ENCODE measurements at regions not wholly inside any gene's neighbourhood (a gene's known extent, or its start where the extent isn't known, plus 50 kb on each side); places are given as distances from the start of the nearest gene placed in this dataset.

GRCh38 chr9:11792870-11793269, 900.3 kb upstream of the TYRP1 start:
- no peaks in the 10 kb centered on the region for H3K9me3 ChIP-seq (replicated peaks; ENCODE audit: insufficient read depth, low read length)
- no peak overlapping the region for H3K27ac ChIP-seq (ENCODE audit: low read length)
- H3K4me1 ChIP-seq (ENCODE audit: low read length), result no peaks in the 10 kb centered on the region
- no peak overlapping the region for H3K4me3 ChIP-seq (ENCODE audit: low read length)
- no peaks in the 10 kb centered on the region for H3K9me2 ChIP-seq (replicated peaks; ENCODE audit: insufficient read depth, low read length)
- no peaks in the 10 kb centered on the region for H3K79me2 ChIP-seq (ENCODE audit: low read length)
- H3K27me3 ChIP-seq (replicated peaks; ENCODE audit: insufficient read depth, low read length), result no peaks in the 10 kb centered on the region
- no peak overlapping the region for H2AFZ ChIP-seq (ENCODE audit: low read length)
- no peak for DNase-seq
- H3K9ac ChIP-seq (ENCODE audit: low read length), result no peak overlapping the region
- H3K4me2 ChIP-seq (ENCODE audit: low read depth, low read length), result no peak overlapping the region
- H3F3A ChIP-seq (ENCODE audit: insufficient read depth, low read length), result no peaks in the 10 kb centered on the region
- TF ChIP-seq EZH2 (optimal IDR thresholded peaks at IDR 0.05; ENCODE audit: low read depth, low read length) (no peak), EZH2phosphoT487 (IDR thresholded peaks at IDR 0.05; ENCODE audit: low read length) (no peak), CTCF (IDR thresholded peaks at IDR 0.05; ENCODE audit: low read length) (no peak)
- H4K20me1 ChIP-seq (ENCODE audit: insufficient read depth, low read length), result no peaks in the 10 kb centered on the region
- no peaks in the 10 kb centered on the region for H3K36me3 ChIP-seq (replicated peaks; ENCODE audit: insufficient read depth, low read length)

- Histone ChIP-seq H3K4me3 (ENCODE audit: low read length) (no peak overlapping the region), H3F3A (ENCODE audit: insufficient read depth, low read length) (no peaks in the 10 kb centered on the region), H3K9ac (ENCODE audit: low read length) (no peak overlapping the region), H3K27me3 (replicated peaks; ENCODE audit: insufficient read depth, low read length) (no peaks in the 10 kb centered on the region), H3K79me2 (ENCODE audit: low read length) (no peaks in the 10 kb centered on the region), H2AFZ (ENCODE audit: low read length) (no peak overlapping the region), H3K27ac (ENCODE audit: low read length) (no peak overlapping the region), H3K4me1 (ENCODE audit: low read length) (no peaks in the 10 kb centered on the region), H4K20me1 (ENCODE audit: insufficient read depth, low read length) (no peaks in the 10 kb centered on the region), H3K9me3 (replicated peaks; ENCODE audit: insufficient read depth, low read length) (no peaks in the 10 kb centered on the region), H3K9me2 (replicated peaks; ENCODE audit: insufficient read depth, low read length) (no peaks in the 10 kb centered on the region), H3K4me2 (ENCODE audit: low read depth, low read length) (no peak overlapping the region), H3K36me3 (replicated peaks; ENCODE audit: insufficient read depth, low read length) (no peaks in the 10 kb centered on the region)
- no peak for DNase-seq
- TF ChIP-seq EZH2phosphoT487 (IDR thresholded peaks at IDR 0.05; ENCODE audit: low read length) (no peak), CTCF (IDR thresholded peaks at IDR 0.05; ENCODE audit: low read length) (no peak), EZH2 (optimal IDR thresholded peaks at IDR 0.05; ENCODE audit: low read depth, low read length) (no peak)
Observed at GRCh38 chr9:11794984-11795383, 898.2 kb upstream of the TYRP1 start.

GRCh38 chr9:11805969-11806368, 887.2 kb upstream of the TYRP1 start:
- H3K4me2 ChIP-seq (ENCODE audit: low read depth, low read length), result no peak overlapping the region
- H2AFZ ChIP-seq (ENCODE audit: low read length), result no peak overlapping the region
- no peak overlapping the region for H3K9ac ChIP-seq (ENCODE audit: low read length)
- no peaks in the 10 kb centered on the region for H3K36me3 ChIP-seq (replicated peaks; ENCODE audit: insufficient read depth, low read length)
- H3K79me2 ChIP-seq (ENCODE audit: low read length), result no peaks in the 10 kb centered on the region
- TF ChIP-seq EZH2 (optimal IDR thresholded peaks at IDR 0.05; ENCODE audit: low read depth, low read length) (no peak), EZH2phosphoT487 (IDR thresholded peaks at IDR 0.05; ENCODE audit: low read length) (no peak), CTCF (IDR thresholded peaks at IDR 0.05; ENCODE audit: low read length) (no peak)
- no peaks in the 10 kb centered on the region for H3F3A ChIP-seq (ENCODE audit: insufficient read depth, low read length)
- no peaks in the 10 kb centered on the region for H3K4me1 ChIP-seq (ENCODE audit: low read length)
- H4K20me1 ChIP-seq (ENCODE audit: insufficient read depth, low read length), result no peaks in the 10 kb centered on the region
- H3K9me3 ChIP-seq (replicated peaks; ENCODE audit: insufficient read depth, low read length), result no peaks in the 10 kb centered on the region
- no peak overlapping the region for H3K4me3 ChIP-seq (ENCODE audit: low read length)
- H3K27me3 ChIP-seq (replicated peaks; ENCODE audit: insufficient read depth, low read length), result no peaks in the 10 kb centered on the region
- H3K27ac ChIP-seq (ENCODE audit: low read length), result no peak overlapping the region
- DNase-seq, result no peak
- H3K9me2 ChIP-seq (replicated peaks; ENCODE audit: insufficient read depth, low read length), result no peaks in the 10 kb centered on the region

Measured in MM.1S (cell line).